ENCODE measurements at regions not wholly inside any gene's neighbourhood (a gene's known extent, or its start where the extent isn't known, plus 50 kb on each side); places are given as distances from the start of the nearest gene placed in this dataset.

DNA sequence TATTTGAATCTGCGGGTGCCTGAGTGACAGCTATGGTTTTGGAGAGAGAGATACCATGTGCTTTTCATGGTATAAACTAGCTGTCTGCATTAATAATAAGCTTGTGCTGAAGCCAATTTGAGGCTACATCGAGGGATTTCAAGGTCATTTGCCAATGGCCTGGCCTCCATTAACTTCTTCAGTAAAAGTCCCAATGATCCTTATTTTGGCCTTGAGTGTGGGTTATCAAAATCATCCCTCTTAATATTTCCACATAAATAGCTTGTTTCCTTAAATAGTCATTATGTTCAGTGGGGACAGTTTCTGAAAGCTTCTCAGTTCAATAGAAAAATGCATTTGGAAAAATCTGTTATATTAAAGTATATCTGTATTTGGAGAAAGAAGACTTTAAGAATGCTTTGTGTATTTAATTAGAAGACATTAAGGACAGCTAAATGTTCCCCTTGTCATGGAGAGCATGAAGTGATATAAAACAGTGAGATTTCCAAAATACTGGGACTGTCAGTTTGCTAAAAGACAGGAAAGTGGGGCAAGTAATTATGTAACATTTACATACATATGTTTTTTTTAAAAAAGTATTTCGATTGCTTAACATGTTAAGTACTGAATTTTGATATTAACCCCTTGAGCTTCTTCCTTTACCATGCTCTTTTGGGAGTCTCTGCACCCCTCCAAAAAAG, 355.5 kb upstream of the ZEB2 start:
- TF ChIP-seq POLR2A (IDR thresholded peaks at IDR 0.05) = no peak
- TF ChIP-seq, protein P1, sequence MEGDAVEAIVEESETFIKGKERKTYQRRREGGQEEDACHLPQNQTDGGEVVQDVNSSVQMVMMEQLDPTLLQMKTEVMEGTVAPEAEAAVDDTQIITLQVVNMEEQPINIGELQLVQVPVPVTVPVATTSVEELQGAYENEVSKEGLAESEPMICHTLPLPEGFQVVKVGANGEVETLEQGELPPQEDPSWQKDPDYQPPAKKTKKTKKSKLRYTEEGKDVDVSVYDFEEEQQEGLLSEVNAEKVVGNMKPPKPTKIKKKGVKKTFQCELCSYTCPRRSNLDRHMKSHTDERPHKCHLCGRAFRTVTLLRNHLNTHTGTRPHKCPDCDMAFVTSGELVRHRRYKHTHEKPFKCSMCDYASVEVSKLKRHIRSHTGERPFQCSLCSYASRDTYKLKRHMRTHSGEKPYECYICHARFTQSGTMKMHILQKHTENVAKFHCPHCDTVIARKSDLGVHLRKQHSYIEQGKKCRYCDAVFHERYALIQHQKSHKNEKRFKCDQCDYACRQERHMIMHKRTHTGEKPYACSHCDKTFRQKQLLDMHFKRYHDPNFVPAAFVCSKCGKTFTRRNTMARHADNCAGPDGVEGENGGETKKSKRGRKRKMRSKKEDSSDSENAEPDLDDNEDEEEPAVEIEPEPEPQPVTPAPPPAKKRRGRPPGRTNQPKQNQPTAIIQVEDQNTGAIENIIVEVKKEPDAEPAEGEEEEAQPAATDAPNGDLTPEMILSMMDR (IDR thresholded peaks at IDR 0.05) = no peak
- TF ChIP-seq EP300 (IDR thresholded peaks at IDR 0.05) = no peak
